GM12878 (cell line): ENCODE measurements at regions not wholly inside any gene's neighbourhood (a gene's known extent, or its start where the extent isn't known, plus 50 kb on each side); places are given as distances from the start of the nearest gene placed in this dataset.

Experiments
- ATAC-seq: fragments of 200-7000 bp; cut with Tn5 transposase; 3 replicates; pipeline ENCODE4 v1.9.1; 2020; ENCODE audit warnings: mild to moderate bottlenecking, moderate library complexity
- BruUV-seq: library from RNA; stranded (reverse); fragments of 400-500 nt; replicated peaks from 2 replicates; lab custom pipeline; 2021; lab: Mats Ljungman, UMichigan
- CTCF ChIA-PET: fragments of 300-600 bp; sonication (Branson Sonifier 250); formaldehyde crosslinking; extraction: SDS; loops from one replicate; lab custom pipeline; 2021; ENCODE audit warnings: inconsistent platforms; lab: Yijun Ruan, JAX
- POLR2A ChIA-PET: fragments of 350-600 bp; formaldehyde crosslinking; extraction: SDS; loops from one replicate; lab custom pipeline; 2021; ENCODE audit warnings: inconsistent platforms; lab: Charles Lee
- RAD21 ChIA-PET: fragments of 300-600 bp; sonication (Branson Sonifier 250); formaldehyde crosslinking; loops from one replicate; lab custom pipeline; 2023; ENCODE audit warnings: antibody characterized with exemption; ENCODE audit not compliant: unreplicated experiment; lab: Charles Lee
- SMC1A ChIA-PET: fragments of 300-600 bp; sonication (Branson Sonifier 250); formaldehyde crosslinking; loops from one replicate; lab custom pipeline; 2023; ENCODE audit not compliant: unreplicated experiment, uncharacterized antibody; lab: Charles Lee
- DNase-seq: peaks from one replicate; pipeline ENCODE4 v3.0.0-alpha.2; 2011; ENCODE audit warnings: low read depth, low spot score
- FAIRE-seq: peaks from 3 replicates; lab custom pipeline; 2011; peaks lifted over from hg19 to GRCh38; lab: Jason Lieb, UNC
- H2AFZ ChIP-seq: 2 replicates; pipeline ENCODE4 v1.6.0; 2011; ENCODE audit warnings: low read depth, low read length, control low read depth; ENCODE audit not compliant: control insufficient read depth
- H3K27ac ChIP-seq: 2 replicates; pipeline ENCODE4 v1.5.1; 2011; ENCODE audit warnings: control low read depth; ENCODE audit not compliant: control insufficient read depth, insufficient read depth
- H3K27me3 ChIP-seq, 2 experiments: replicated peaks in 1 of 2; 2 replicates each; pipeline versions ENCODE4 v1.6.0 to v1.6.1; 2011; ENCODE audit warnings: low read length in 1 of 2; ENCODE audit not compliant: control insufficient read depth in 2 of 2, insufficient read depth in 2 of 2
- H3K36me3 ChIP-seq, 2 experiments: 2 replicates each; pipeline ENCODE4 v1.5.1; 2011; ENCODE audit warnings: low read length in 1 of 2; ENCODE audit not compliant: control insufficient read depth in 2 of 2, insufficient read depth in 2 of 2
- H3K4me1 ChIP-seq: 2 replicates; pipeline ENCODE4 v1.6.1; 2011; ENCODE audit warnings: mild to moderate bottlenecking, low read length, moderate library complexity, mixed read lengths; ENCODE audit not compliant: control insufficient read depth, insufficient read depth
- H3K4me2 ChIP-seq: 2 replicates; pipeline ENCODE4 v1.6.0; 2011; ENCODE audit warnings: control low read depth; ENCODE audit not compliant: control insufficient read depth, insufficient read depth
- H3K4me3 ChIP-seq: fragments of 200-600 bp; sonication (generic); 2 replicates; pipeline ENCODE4 v1.5.1; 2016
- H3K79me2 ChIP-seq: 2 replicates; pipeline ENCODE4 v1.6.0; 2011; ENCODE audit warnings: low read length; ENCODE audit not compliant: control insufficient read depth, insufficient read depth
- H3K9ac ChIP-seq: 2 replicates; pipeline ENCODE4 v1.8.0; 2011; ENCODE audit warnings: low read length, control low read depth, mixed read lengths; ENCODE audit not compliant: control insufficient read depth, insufficient read depth
- H3K9me3 ChIP-seq: replicated peaks from 3 replicates; pipeline ENCODE4 v1.5.1; 2011; ENCODE audit warnings: mild to moderate bottlenecking, low read length; ENCODE audit not compliant: control insufficient read depth, insufficient read depth
- H4K20me1 ChIP-seq: 2 replicates; pipeline ENCODE4 v1.6.0; 2011; ENCODE audit not compliant: control insufficient read depth, insufficient read depth
- BRCA1 ChIP-seq: IDR thresholded peaks from 2 replicates; pipeline ENCODE4 v1.6.1; 2011; ENCODE audit warnings: low read depth, low read length, improper control_type of control experiment
- CTCF ChIP-seq, 3 experiments: IDR thresholded peaks in 2 of 3; conservative IDR thresholded peaks in 1 of 3; 2 replicates each; pipeline ENCODE4 v1.5.1; 2011; ENCODE audit warnings: low read depth in 3 of 3, low read length in 3 of 3, mild to moderate bottlenecking in 3 of 3, control low read depth in 2 of 3, moderate library complexity in 2 of 3, inconsistent platforms in 1 of 3, mixed read lengths in 1 of 3; ENCODE audit not compliant: control insufficient read depth in 2 of 3, insufficient read depth in 1 of 3; ENCODE audit errors: extremely low read depth in 1 of 3
- ESRRA ChIP-seq: IDR thresholded peaks from 2 replicates; pipeline ENCODE4 v1.6.1; 2012; ENCODE audit warnings: mild to moderate bottlenecking, low read length, improper control_type of control experiment
- EZH2 ChIP-seq: IDR thresholded peaks from 2 replicates; pipeline ENCODE4 v1.6.1; 2012; ENCODE audit warnings: low read depth, mild to moderate bottlenecking, control low read depth, inconsistent platforms, low read length, borderline replicate concordance; ENCODE audit not compliant: control insufficient read depth
- IKZF1 ChIP-seq: fragments of 450-650 bp; conservative IDR thresholded peaks from 2 replicates; pipeline ENCODE4 v1.6.1; 2017; ENCODE audit warnings: antibody characterized with exemption, mild to moderate bottlenecking
- IKZF2 ChIP-seq, 2 experiments: fragments of 450-650 bp; IDR thresholded peaks; 2 replicates each; pipeline ENCODE4 v1.6.1; 2017; ENCODE audit warnings: mild to moderate bottlenecking in 2 of 2, moderate library complexity in 2 of 2
- MTA3 ChIP-seq: IDR thresholded peaks from 2 replicates; pipeline ENCODE4 v1.6.1; 2012; ENCODE audit warnings: low read length, inconsistent platforms, borderline replicate concordance
- NR2C1 ChIP-seq: fragments of 450-650 bp; IDR thresholded peaks from 2 replicates; pipeline ENCODE4 v1.6.1; 2017; ENCODE audit warnings: antibody characterized with exemption, mild to moderate bottlenecking, moderate library complexity
- PBX3 ChIP-seq: IDR thresholded peaks from 2 replicates; pipeline ENCODE4 v1.6.1; 2011; ENCODE audit warnings: mild to moderate bottlenecking, low read depth, low read length, moderate library complexity; ENCODE audit not compliant: insufficient replicate concordance
- RAD21 ChIP-seq: IDR thresholded peaks from 2 replicates; pipeline ENCODE4 v1.6.1; 2011; ENCODE audit warnings: mild to moderate bottlenecking, low read depth, low read length, moderate library complexity; ENCODE audit not compliant: insufficient read depth
- RBBP5 ChIP-seq: fragments of 200-600 bp; sonication (generic); conservative IDR thresholded peaks from 2 replicates; pipeline ENCODE4 v1.6.1; 2016
- RUNX3 ChIP-seq: IDR thresholded peaks from 2 replicates; pipeline ENCODE4 v1.6.1; 2012; ENCODE audit warnings: low read length, inconsistent platforms
- SIN3A ChIP-seq: IDR thresholded peaks from 2 replicates; pipeline ENCODE4 v1.6.1; 2012; ENCODE audit warnings: low read depth, low read length, improper control_type of control experiment
- SMC3 ChIP-seq: IDR thresholded peaks from 2 replicates; pipeline ENCODE4 v1.6.1; 2011; ENCODE audit warnings: low read length, improper control_type of control experiment, borderline replicate concordance
- SRF ChIP-seq, 2 experiments: IDR thresholded peaks; 2 replicates each; pipeline ENCODE4 v1.6.1; 2011; ENCODE audit warnings: low read depth in 2 of 2, low read length in 2 of 2, mild to moderate bottlenecking in 1 of 2, moderate library complexity in 1 of 2
- STAT3 ChIP-seq: IDR thresholded peaks from 2 replicates; pipeline ENCODE4 v1.6.1; 2011; ENCODE audit warnings: low read depth, low read length, improper control_type of control experiment
- TARDBP ChIP-seq: IDR thresholded peaks from 2 replicates; pipeline ENCODE4 v1.6.1; 2016; ENCODE audit warnings: borderline replicate concordance
- TBL1XR1 ChIP-seq: IDR thresholded peaks from 2 replicates; pipeline ENCODE4 v1.6.1; 2012; ENCODE audit warnings: low read depth, low read length, improper control_type of control experiment
- ZNF207 ChIP-seq: fragments of 450-650 bp; IDR thresholded peaks from 2 replicates; pipeline ENCODE4 v1.6.1; 2014; ENCODE audit warnings: antibody characterized with exemption, mild to moderate bottlenecking, borderline replicate concordance
- WGBS: methylation state at CpG from one replicate; pipeline ENCODE4 v1.1.6; 2016; ENCODE audit warnings: low lambda C conversion rate; ENCODE audit not compliant: insufficient replicate concordance, insufficient coverage; ENCODE audit errors: missing lambda C conversion rate; 5-methylcytosine and 5-hydroxymethylcytosine counted together
- in situ Hi-C: fragments of 300-500 bp; cut with MboI; formaldehyde crosslinking; loops from 9 replicates; pipeline ENCODE4 v1.14.3; 2018; ENCODE audit warnings: mixed read lengths
- intact Hi-C: fragments of 100-400 bp; cut with micrococcal nuclease; formaldehyde crosslinking; loops from one replicate; pipeline ENCODE4 v1.14.2; 2022; ENCODE audit not compliant: unreplicated experiment

- TF ChIP-seq ESRRA (no peak), RBBP5 (no peak), EZH2 (no peak), BRCA1 (no peak), ZNF207 (no peak), STAT3 (no peak), SMC3 (no peak), NR2C1 (no peak), MTA3 (no peak), RUNX3 (no peak), TARDBP (no peak), PBX3 (no peak), IKZF2 (IDR thresholded peaks at IDR 0.05) (no peak), IKZF1 (no peak), TBL1XR1 (no peak), CTCF (IDR thresholded peaks at IDR 0.05 in 2 of 3, conservative IDR thresholded peaks at IDR 0.05 in 1 of 3; ENCODE audit: control insufficient read depth in 2 of 3, extremely low read depth in 1 of 3, insufficient read depth in 1 of 3, low read depth in 3 of 3, low read length in 3 of 3) (no peak), SIN3A (no peak), RAD21 (no peak), SRF (IDR thresholded peaks at IDR 0.05; ENCODE audit: low read depth in 2 of 2, low read length in 2 of 2) (no peak)
- no peaks in the 10 kb centered on the region for H3K79me2 ChIP-seq
- H3K4me2 ChIP-seq: no peak overlapping the region
- H3K27ac ChIP-seq: no peak overlapping the region
- no peak overlapping the region for H2AFZ ChIP-seq
- H3K9me3 ChIP-seq: no peaks in the 10 kb centered on the region
- no peaks in the 10 kb centered on the region for H3K36me3 ChIP-seq
- no TSS peak for BruUV-seq
- ChIA-PET RAD21 (no interaction called here), POLR2A (no interaction called here), CTCF (interaction anchor here (1.5 kb wide), 1 partner anchor 210 kb away, joined by 8 read pairs; no protein-coding TSS in a partner anchor), SMC1A (no interaction called here)
- 39% methylated on average over 2 of the region's 2 CpGs for WGBS
- DNase-seq (no peak), FAIRE-seq (no peak), ATAC-seq (no peak)
- intact Hi-C loops: no loop called here
- H3K4me1 ChIP-seq: no peaks in the 10 kb centered on the region
- no peak overlapping the region for H3K9ac ChIP-seq
- H3K4me3 ChIP-seq: no peak overlapping the region
- no peaks in the 10 kb centered on the region for H3K27me3 ChIP-seq
- H4K20me1 ChIP-seq: no peaks in the 10 kb centered on the region
- in situ Hi-C loops: no loop called here
Measured at GRCh38 chr10:91040343-91040742, 119.5 kb upstream of the ANKRD1 start.
